ENCODE measurements at regions not wholly inside any gene's neighbourhood (a gene's known extent, or its start where the extent isn't known, plus 50 kb on each side); places are given as distances from the start of the nearest gene placed in this dataset.
"Not testable (repeated sequence)": the region's sequence is repeated elsewhere in the genome, so short reads cannot be mapped to it uniquely, and the experiment has no call there.

DNA sequence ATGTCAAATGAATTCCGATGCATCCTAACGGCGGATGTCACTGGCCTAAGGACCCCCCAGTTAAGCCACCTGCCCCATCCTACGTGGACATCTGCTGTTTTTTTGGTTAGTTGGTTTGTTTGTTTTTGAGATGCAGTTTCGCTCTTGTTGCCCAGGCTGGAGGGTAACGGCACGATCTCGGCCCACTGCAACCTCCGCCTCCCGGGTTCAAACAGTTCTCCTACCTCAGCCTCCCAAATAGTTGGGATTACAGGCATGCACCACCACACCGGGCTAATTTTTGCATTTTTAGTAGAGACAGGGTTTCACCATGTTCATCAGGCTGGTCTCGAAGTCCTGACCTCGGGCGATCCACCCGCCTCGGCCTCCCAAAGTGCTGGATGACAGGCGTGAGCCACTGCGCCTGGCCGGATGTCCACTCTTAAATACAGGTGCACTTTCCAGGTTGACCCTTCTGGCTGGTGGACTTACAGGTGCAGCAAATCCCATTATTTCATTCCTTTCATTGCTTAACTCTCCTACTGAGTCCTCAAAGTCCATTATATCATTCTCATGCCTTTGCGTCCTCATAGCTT is 206.2 kb downstream of the CRLF2 start:
- DNase-seq: no peak

DNA sequence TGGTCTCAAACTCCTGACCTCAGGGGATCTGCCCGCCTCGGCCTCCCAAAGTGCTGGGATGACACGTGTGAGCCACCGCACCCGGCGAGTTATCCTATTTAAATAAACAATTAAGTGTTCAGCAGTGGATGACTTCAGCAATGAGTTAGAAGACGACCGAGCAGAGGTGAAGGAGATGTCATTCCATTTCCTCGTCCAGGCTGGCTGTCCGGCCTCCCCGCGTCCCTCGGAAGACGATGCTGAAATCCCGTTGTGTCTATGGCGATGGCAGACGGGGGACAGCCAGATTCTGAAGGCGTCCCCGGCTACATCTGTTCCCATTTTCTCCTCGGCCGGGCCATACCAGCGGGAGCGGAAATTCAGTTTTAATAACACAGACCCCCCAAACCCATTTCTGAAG is 209.8 kb downstream of the CRLF2 start:
- no peak for DNase-seq

DNA sequence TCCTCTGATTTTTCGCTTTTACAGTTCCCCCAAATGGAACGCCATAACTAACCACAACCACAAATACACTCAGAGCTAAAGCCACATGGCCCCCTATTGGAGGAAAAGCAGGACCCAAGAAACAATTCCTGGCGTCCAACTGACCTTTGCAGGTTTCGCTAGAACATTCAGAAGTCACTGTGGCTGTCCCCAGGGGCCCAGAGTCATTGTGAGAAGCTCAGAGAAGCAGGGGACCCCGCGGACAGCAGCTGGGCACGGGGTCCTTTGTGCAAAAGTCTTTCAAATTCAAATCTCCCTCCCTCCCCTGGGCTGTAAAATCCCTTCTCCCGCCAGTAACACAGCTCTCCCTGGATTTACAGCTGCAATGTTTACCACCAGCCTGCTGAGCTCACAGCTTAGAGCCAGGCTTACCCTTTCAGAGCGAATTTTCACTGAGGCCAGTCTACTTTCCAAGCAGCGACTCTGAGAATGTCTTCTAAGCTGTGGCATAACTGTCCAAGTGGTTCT is 214.8 kb downstream of the CRLF2 start:
- no peak for DNase-seq

DNA sequence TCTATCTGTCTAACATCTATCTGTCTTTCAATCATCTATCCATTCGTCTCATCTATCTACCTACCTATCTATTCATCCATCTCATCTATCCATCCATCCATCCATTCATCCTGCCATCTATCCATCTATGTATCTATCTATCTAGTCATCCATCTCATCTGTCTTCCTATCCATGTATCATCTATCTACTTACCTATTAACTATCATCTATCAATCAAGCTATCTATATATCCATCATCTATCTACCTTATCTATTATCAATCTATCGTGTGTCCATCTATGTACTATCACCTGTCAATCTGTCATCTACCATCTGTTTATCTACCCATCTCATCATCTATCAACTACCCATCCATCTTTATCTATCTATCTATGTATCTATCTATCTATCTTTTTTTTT is 217.7 kb downstream of the CRLF2 start:
- DNase-seq: no peak

DNA sequence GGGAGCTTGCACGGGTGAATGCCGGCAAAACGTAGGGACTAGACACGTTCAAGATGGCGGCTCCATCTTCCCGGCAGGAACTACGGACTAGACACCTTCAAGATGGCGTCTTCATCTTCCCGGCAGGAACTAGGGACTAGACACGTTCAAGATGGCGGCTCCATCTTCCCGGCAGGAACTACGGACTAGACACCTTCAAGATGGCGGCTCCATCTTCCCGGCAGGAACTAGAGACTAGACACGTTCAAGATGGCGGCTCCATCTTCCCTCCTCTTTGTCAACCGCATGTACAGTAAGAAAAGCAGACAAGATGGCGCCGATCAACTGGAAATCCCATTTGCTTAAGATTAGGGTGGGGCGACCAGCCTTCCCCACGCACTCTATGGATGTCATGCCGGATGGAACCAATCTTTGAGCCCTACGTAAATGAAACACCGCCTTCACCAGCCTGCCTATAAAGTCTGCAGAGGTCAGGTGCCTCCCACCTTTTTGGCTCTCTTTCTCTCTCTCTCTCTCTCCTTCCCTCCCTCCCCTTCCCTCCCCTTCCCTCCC is 222.4 kb downstream of the CRLF2 start:
- peak; percentile 71 for DNase-seq

DNA sequence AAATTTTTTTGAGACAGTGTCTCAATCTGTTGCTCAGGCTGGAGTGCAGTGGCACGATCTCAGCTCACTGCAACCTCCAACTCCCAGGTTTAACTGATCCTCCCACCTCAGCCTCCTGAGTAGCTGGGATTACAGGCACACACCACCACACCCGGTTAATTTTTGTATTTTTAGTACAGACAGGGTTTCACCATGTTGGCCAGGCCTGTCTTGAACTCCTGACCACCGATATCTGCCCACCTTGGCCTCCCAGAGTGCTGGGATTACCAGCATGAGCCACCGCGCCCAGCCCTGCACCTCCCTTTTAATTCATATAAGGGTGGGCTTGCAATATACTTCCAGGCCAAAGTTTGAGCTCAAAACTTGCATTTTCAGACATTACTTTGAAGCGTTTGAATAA is 223.9 kb downstream of the CRLF2 start:
- DNase-seq: not testable (repeated sequence)

DNA sequence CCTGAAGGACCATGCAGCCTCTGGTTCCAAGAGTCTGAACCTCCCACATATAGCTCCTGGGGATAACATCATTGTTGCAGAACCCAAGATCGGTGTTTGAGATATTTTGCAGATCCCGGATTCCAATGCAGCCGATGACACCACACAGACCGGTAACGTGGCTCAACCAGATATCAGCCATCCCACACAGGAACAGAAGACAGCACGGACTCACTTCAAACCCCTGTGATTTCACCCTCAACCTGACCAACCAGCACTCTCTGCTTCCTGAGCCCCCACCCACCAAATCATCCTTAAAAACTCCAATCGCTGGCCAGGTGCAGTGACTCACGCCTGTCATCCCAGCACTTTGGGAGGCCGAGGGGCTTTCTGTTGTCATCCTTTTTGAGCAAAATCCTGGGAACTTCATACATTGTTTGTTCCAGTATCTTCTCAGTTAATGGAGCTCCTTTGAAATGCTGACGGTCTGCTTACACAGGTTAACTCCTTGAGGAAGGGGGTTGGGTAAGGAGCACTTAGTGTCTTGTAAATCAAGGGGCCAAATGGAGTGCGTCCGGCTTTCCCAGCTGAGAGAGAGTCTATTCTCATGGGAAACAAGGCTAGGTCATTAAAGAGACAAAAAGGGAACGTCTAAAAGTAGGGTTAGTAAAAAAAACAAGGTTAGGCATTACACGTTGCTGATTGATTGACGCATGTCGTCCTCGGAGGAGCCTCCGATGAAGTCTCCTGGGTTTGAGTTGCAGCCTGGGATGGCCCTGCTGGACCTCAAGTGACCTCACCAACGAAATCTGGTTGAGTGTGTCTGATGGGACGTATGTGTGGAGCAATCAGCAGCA is 230.4 kb downstream of the CRLF2 start:
- no peak for DNase-seq

DNA sequence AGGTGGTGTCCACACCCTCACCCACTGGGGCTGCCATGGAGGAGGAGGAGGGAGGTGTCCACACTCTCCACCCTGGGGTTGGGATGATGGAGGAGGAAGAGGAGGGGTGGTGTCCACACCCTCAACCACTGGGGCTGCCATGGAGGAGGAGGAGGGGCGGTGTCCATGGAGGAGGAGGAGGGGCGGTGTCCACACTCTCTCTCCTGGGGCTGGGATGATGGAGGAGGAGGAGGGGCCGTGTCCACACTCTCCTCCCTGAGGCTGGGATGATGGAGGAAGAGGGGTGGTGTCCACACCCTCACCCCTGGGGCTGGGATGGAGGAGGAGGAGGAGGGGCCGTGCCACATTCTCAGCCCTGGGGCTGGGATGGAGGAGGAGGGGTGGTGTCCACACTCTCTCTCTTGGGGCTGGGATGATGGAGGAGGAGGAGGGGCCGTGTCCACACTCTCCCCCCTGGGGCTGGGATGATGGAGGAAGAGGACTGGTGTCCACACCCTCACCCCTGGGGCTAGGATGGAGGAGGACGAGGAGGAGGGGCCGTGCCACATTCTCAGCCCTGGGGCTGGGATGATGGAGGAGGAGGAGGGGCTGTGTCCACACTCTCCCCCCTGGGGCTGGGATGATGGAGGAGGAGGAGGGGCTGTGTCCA is 231.7 kb downstream of the CRLF2 start:
- DNase-seq: no peak

DNA sequence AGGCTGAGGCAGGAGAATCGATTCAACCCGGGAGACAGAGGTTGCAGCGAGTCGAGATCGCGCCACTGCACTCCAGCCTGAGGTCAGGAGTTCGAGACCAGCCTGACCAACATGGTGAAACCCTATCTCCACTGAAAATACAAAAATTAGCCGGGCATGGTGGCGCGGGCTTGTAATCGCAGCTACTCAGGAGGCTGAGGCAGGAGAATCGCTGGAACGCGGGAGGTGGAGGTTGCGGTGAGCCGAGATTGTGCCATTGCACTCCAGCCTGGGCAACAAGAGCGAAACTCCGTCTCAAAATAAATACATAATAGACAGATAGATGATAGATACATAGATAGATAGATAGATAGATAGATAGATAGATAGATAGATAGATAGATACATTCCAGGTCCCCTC is 233.3 kb downstream of the CRLF2 start:
- not testable (repeated sequence) for DNase-seq

DNA sequence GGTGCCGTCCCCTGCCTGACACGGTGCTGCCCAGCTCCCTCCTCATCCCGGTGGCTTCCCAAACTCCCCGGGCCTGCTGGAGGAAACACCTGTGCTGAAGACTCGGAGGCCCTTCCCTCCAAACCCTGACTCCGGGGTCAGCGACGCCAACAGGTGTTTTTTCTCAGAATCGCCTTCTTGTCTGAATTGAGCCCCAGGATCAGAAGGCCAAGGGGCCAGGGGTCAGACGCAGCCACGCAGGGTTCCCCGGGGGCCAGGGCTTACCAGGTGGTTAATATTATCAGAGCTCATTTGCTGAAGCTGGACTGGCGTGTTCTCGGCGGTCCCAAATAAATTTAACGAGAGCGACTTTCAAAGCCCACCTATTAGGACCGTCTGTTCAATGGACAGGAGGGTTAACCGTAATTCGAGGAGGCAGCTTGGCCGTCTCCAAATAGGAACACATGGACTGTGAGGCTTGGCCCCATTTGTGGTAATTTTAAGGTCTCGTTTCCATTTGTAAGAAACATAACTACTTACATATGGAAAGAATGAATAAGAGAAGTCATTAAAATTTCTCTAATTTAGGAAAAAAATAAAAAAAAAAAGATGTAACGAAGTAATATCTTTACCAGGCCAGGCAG is 239.3 kb downstream of the CRLF2 start:
- no peak for DNase-seq

DNA sequence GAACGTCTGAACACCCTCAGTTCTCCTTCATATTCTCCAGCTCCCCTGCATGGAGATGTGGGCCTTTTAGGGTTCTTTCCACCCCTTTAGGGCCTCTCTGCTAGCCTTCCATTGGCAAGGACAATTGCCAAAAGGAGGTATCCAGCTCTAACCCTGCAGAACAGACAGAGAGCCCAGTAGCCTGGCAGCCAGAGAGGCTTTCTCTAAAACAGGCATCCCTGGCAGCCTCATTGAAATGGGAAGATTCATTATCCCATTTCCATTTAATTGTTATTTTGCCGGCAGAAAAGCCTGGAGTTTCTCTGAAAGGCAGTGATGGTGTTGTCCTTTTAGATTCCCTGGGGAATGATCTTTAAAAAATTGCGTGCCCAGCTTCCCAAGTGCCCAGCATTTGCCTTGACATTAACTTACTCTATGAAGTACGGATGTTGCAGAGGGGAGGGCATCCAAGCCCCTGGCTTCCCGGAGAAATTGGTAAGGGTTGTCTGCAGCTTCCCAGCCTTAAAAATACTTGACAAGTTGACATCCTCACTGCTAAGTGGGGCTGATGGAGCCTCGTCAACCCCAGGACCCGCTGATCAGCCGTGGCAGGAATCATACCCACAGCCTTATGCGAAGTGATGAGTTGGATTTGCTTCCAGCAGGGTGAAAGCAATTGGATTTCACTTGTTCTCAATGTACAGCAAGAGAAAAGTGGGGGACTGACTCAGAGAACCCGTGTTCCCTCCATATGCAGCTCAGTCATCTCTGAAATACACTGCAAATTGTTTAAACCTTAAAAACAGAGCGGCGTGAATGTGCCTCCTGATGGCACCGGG is 244.1 kb downstream of the CRLF2 start:
- DNase-seq: no peak

DNA sequence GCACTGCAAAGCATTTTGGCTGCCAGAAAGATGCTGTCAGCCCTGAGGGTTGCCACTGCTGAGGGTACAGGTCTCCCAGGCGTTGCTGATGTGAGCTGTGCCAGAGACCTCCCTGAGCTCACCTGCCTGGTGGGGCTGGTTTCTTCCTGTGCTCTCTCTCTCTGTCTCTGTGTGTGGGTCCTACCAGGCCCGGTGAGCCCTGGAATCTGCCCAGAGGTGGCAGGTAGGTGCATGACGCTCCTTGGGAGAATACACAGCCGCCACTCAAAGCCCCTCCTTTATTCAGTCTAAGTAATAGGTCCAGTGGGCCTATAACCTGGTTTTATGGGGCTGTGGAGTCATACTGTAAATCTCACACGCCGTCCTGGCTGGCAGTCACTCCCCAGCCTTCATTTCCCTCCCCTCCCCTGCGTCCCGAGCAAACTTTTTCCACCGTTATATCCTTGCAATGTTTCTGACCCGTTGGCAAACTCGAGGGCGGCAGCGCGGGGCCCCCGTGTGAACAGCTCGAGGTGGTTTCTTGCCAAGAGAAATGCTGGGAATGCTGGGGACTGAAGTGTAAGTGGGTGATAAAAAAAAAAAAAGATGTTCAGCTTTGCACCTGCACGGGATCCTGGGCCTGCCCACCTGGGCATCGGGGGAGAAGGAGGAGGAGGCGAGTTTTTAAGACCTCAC is 245.9 kb downstream of the CRLF2 start:
- DNase-seq: no peak

DNA sequence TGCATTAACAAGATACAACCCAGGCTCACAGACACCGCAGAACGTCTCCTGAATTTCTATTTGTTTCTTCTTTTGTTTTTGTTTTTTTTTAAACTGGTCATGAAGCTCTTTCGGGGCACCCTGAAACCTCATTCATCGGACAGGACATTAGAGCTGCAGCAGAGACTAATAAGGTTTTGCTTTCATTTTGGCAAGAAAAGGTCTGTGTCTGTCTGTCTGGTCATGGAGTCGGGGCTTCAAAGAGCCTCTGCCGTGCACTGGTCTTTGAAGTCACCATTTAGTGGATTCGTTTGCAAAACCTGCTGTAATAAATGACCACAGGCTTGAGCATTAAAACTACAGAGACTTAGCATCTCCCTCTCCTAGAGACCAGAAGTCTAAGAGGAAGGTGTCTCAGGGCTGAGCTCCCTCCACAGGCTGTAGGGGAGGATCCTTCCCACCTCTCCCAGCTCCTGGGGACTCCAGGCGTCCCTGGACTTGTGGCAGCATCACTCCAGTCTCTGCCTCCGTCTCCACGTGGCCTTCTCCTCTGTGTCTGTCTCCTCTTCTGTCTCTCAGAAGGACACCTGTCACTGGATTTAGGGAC is 247.5 kb downstream of the CRLF2 start:
- DNase-seq: no peak

DNA sequence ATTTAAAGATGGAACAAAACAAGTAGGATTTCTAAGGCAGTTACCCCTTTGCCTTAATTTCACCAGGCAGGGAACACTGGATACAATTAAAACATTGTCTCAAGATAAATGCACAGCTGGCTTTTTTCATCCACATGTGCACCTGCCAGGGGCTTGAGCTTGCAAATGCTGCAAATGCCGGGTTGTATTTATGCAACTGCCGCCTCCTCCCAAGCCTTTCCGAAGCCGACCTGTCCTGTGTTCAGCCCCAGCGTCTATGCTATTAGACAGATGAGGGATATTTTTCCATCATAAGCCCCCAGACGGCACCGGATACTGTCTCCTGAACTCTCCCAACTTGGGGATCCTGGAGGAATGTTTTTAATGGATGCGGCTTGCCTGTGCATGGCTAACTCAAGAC is 251.6 kb downstream of the CRLF2 start:
- DNase-seq: no peak

DNA sequence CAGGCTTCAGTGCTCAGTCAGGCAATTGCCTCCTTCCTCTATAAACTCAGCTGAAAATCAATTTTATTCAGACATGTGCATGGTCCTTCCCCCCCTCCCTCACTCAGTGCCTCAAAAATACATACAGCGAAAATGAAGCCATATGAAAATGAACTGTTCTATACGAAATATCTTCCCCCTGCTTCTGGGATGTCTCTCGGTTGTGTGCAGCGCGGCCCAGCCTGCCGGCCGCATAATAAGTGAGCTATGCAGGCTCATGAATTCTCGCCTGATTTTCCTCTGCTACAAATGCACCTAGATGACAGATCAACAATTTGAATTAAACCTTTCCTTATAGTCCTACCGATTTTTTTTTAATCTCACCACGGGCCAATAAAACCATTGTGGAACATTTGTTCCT is 252.9 kb downstream of the CRLF2 start:
- DNase-seq: no peak

DNA sequence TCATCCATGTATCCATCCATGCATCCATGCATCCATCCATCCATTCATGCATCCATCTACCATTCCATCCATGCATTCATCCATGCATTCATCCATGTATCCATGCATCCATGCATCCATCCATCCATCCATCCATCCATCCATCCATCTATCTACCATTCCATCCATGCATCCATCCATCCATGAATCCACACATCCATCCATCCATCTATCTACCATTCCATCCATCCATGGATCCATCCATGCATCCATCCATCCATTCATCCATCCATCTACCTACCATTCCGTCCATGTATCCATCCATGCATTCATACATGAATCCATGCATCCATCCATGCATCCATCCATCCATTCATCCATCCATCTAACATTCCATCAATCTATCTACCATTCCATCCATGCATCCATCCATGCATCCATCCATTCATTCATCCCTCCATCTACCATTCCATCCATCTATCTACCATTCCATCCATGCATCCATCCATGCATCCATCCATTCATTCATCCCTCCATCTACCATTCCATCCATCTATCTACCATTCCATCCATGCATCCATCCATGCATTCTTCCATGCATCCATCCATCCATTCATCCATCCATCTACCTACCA is 257.2 kb downstream of the CRLF2 start:
- DNase-seq: not testable (repeated sequence)

DNA sequence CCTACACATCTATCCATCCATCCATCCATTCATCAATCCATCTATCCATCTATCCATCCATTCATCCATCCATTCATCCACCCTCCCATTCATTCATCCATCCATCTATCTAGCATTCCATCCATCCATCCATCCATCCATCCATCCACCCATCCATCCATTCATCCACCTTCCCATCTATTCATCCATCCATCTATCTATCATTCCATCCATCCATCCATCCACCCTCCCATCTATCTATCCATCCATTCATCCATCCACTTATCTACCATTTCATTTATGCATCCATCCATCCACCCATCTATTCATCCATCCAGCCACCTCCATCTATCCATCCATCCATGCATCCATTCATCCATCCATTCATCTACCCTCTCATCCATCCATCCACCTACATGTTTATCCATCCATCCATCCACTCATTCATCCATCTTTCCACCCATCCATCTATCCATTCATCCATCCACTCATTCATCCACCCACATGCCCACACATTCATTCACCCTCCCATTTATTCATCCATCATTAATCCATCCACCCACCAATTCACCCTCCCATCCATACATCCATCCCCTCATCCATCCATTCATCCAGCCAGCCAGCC is 258.5 kb downstream of the CRLF2 start:
- no peak for DNase-seq

DNA sequence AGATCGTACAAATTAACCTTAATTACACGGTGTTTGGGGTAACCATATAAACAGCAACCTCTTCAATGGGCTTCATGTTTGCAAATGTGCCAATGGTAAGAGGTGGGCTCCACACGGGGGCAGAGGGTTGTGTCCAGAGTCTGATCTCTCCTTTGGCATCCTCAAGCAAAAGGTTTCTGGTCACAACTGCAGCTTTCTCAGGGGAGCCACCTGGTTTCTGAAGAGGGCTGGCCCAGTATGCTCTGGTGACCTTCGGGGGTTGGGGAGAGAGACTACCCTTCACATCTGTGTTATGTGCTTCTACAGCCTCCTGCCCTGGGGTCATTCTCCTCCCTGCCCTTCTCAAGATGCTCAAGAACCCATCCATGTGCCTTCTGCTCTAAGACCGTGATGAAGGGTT is 259.6 kb downstream of the CRLF2 start:
- no peak for DNase-seq

DNA sequence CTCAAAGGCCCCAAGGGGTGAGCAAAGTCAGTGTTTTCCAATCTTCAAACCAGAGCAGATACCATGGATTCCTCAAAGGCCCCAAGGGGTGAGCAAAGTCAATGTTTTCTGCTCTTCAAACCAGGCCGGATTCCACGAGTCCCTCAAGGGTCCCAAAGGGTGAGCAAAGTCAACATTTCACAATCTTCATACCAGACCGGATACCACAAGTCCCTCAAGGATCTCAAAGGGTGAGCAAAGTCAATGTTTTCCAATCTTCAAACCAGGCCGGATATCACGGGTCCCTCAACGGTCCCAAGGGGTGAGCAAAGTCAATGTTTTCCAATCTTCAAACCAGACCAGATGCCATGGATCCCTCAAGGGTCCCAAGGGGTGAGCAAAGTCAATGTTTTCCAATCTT is 265.2 kb downstream of the CRLF2 start:
- not testable (repeated sequence) for DNase-seq

DNA sequence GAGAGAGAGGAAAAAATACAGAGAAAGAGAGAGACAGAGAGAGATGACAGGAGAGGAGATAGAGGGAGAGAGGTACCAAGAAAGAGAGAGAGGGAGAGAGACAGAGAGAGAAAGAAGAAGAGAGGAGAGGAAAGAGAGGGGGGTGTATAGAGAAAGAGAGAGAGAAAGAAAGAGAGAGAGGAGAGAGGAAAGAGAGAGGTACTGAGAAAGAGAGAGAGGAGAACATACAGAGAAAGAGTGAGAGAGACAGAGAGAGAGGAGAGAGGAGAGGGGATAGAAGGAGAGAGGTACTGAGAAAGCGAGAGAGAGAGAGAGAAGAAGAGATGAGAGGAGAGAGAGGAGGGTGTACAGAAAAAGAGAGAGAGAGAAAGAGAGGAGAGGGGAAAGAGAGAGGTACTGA is 269.4 kb downstream of the CRLF2 start:
- DNase-seq: no peak

Data from activated T-cell treated with anti-CD3 and anti-CD28 coated beads, Interleukin-2, amount 50 U/mL, for 1 hour (primary cell).